Ovary (tissue), 7 donors: ENCODE measurements at regions not wholly inside any gene's neighbourhood (a gene's known extent, or its start where the extent isn't known, plus 50 kb on each side); places are given as distances from the start of the nearest gene placed in this dataset.

ENCODE experiments used
- DNase-seq, 5 donors: peaks; one replicate each; pipeline ENCODE4 v3.0.0-alpha.2; 2019 to 2020
- H3K27ac ChIP-seq, 2 donors: fragments of 200-600 bp; one replicate each; pipeline versions ENCODE4 v1.5.1 to v1.8.0; 2019 to 2022
- H3K27me3 ChIP-seq: fragments of 200-600 bp; one replicate; pipeline ENCODE4 v1.8.0; 2022
- H3K36me3 ChIP-seq: fragments of 200-600 bp; sonication (generic); one replicate; pipeline ENCODE4 v1.5.1; 2019
- H3K4me1 ChIP-seq: one replicate; pipeline ENCODE4 v1.8.1; 2013; ENCODE audit warnings: mild to moderate bottlenecking, moderate library complexity; ENCODE audit not compliant: insufficient read depth
- H3K4me3 ChIP-seq: fragments of 200-600 bp; sonication (generic); one replicate; pipeline ENCODE4 v1.5.1; 2017
- H3K9me3 ChIP-seq, 2 donors: fragments of 200-600 bp in 1 of 2; sonication (generic) in 1 of 2; one replicate each; pipeline versions ENCODE4 v1.5.1 to v1.8.1; 2013 to 2019; ENCODE audit warnings: mild to moderate bottlenecking in 1 of 2, moderate library complexity in 1 of 2
- EP300 ChIP-seq: sonication (generic); formaldehyde crosslinking; IDR thresholded peaks from one replicate; pipeline ENCODE4 v1.6.1; 2017; ENCODE audit warnings: antibody characterized with exemption
- POLR2A ChIP-seq: fragments of 450-650 bp; IDR thresholded peaks from one replicate; pipeline ENCODE4 v1.6.1; 2017; ENCODE audit warnings: antibody characterized with exemption, mild to moderate bottlenecking, moderate library complexity
- WGBS, 3 donors: extraction: QIAGEN DNeasy Blood & Tissue Kit in 1 of 3; methylation state at CpG; one replicate each; pipeline versions ENCODE4 v1.1.5 to v1.1.7; 2013 to 2017; 5-methylcytosine and 5-hydroxymethylcytosine counted together
- intact Hi-C, 4 donors: fragments of 100-400 bp; cut with DNase I; formaldehyde crosslinking; loops; one replicate each; pipeline versions ENCODE4 v1.11.0 to v1.15.1; 2022 to 2023
- TF ChIP-seq, protein P1 (sequence below), 3 donors: fragments of 450-650 bp in 2 of 3; fragments of 200-600 bp in 1 of 3; IDR thresholded peaks; one replicate each; pipeline versions ENCODE4 v1.5.1 to v1.8.0; 2016 to 2022; ENCODE audit warnings: antibody characterized with exemption in 3 of 3, mild to moderate bottlenecking in 1 of 3
- donor health status: DM: no; HTN: no; CAD: no; lungs with moderate emphysema.
- donor health status: DM: no; HTN: no; CAD: no.
- donor health status: Bipolar disorder and iron deficiency.
- donor health status: DM: no; HTN: no; CAD: no.
- donor health status: DM: yes; HTN: yes; CAD: no.

GRCh38 chr2:111702804-111703196, 181.2 kb downstream of the ANAPC1 start:
- no peaks in the 10 kb centered on the region for H3K9me3 ChIP-seq
- no peak for DNase-seq
- no peaks in the 10 kb centered on the region for H3K27me3 ChIP-seq
- intact Hi-C loops: no loop called here
- no peak overlapping the region for H3K4me3 ChIP-seq
- TF ChIP-seq, protein P1, sequence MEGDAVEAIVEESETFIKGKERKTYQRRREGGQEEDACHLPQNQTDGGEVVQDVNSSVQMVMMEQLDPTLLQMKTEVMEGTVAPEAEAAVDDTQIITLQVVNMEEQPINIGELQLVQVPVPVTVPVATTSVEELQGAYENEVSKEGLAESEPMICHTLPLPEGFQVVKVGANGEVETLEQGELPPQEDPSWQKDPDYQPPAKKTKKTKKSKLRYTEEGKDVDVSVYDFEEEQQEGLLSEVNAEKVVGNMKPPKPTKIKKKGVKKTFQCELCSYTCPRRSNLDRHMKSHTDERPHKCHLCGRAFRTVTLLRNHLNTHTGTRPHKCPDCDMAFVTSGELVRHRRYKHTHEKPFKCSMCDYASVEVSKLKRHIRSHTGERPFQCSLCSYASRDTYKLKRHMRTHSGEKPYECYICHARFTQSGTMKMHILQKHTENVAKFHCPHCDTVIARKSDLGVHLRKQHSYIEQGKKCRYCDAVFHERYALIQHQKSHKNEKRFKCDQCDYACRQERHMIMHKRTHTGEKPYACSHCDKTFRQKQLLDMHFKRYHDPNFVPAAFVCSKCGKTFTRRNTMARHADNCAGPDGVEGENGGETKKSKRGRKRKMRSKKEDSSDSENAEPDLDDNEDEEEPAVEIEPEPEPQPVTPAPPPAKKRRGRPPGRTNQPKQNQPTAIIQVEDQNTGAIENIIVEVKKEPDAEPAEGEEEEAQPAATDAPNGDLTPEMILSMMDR (IDR thresholded peaks at IDR 0.05): no peak
- TF ChIP-seq POLR2A: no peak
- no peak for TF ChIP-seq EP300
- 79 to 86% (median 84%) methylated on average over 7 of the region's 7 CpGs for WGBS, 3 donors
- H3K27ac ChIP-seq: no peak overlapping the region
- peaks cover 2% of the 10 kb centered on the region for H3K4me1 ChIP-seq
- H3K36me3 ChIP-seq: no peaks in the 10 kb centered on the region

DNA sequence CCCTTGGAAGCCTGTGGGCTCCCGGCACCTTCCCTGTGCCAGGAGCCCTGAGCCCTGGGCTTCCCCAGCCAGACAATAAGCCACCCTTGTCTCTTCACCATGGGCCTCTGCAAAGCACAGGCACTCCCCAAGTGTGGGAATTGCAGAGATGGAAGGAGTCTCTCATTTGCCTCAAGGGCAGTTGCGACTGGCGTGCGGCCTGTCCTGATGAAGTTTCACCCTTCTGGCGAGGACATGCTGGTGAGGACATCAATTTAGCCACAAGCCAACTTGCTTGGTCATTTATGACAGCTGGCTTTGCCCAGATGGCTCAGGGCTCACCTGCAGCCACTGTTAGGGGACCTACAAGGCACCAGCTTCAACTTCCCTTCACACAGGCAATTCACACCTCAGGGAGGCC, 180.2 kb downstream of the ANAPC1 start:
- no peak for TF ChIP-seq EP300
- TF ChIP-seq, protein P1 (IDR thresholded peaks at IDR 0.05): no peak
- no peak for TF ChIP-seq POLR2A
- H3K4me3 ChIP-seq: no peak overlapping the region
- peaks cover under 1% of the 10 kb centered on the region for H3K4me1 ChIP-seq
- no peaks in the 10 kb centered on the region for H3K36me3 ChIP-seq
- intact Hi-C loops: no loop called here
- 93 to 99% (median 99%) methylated on average over 5 of the region's 5 CpGs for WGBS, 3 donors
- DNase-seq: no peak
- H3K9me3 ChIP-seq: no peaks in the 10 kb centered on the region
- H3K27ac ChIP-seq: no peak overlapping the region
- no peaks in the 10 kb centered on the region for H3K27me3 ChIP-seq

DNA sequence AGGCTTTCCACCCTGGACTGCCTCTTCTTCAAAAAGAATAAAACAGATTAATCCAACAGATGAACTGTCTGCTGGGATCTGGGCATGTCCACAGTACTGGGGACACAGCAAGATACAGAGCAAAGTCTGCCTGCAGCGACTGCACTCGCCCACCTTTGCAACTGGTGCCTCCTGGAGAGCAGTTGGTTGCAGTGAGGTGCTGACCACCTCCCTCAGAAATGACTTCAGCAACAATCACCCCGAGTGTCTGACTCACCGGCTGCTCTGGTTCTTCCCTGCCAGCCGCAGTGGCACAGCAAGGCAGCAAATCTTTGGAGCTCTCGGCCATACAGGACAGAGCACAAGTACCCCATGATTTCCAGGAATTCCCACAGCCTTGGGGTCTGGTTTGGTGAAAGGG, 179.7 kb downstream of the ANAPC1 start:
- Histone ChIP-seq H3K27ac (no peak overlapping the region), H3K9me3 (no peaks in the 10 kb centered on the region), H3K27me3 (no peaks in the 10 kb centered on the region), H3K4me1 (no peaks in the 10 kb centered on the region), H3K36me3 (no peaks in the 10 kb centered on the region), H3K4me3 (no peak overlapping the region)
- no peak for DNase-seq
- intact Hi-C loops: no loop called here
- WGBS, 3 donors: 80 to 90% (median 85%) methylated on average over 6 of the region's 6 CpGs
- TF ChIP-seq EP300 (no peak), POLR2A (no peak)
- TF ChIP-seq, protein P1 (IDR thresholded peaks at IDR 0.05): no peak

- no peaks in the 10 kb centered on the region for H3K27me3 ChIP-seq
- intact Hi-C loops: no loop called here
- TF ChIP-seq, protein P1 (IDR thresholded peaks at IDR 0.05): no peak
- TF ChIP-seq EP300: no peak
- no peak for TF ChIP-seq POLR2A
- H3K4me1 ChIP-seq: no peaks in the 10 kb centered on the region
- no peak for DNase-seq
- H3K9me3 ChIP-seq: no peaks in the 10 kb centered on the region
- no peak overlapping the region for H3K4me3 ChIP-seq
- no peak overlapping the region for H3K27ac ChIP-seq
- 79 to 91% (median 85%) methylated on average over 7 of the region's 7 CpGs for WGBS, 3 donors
- H3K36me3 ChIP-seq: no peaks in the 10 kb centered on the region
These were observed 178.8 kb downstream of the ANAPC1 start for GRCh38 chr2:111705239-111705638.
